A673 (cell line): ENCODE measurements at regions not wholly inside any gene's neighbourhood (a gene's known extent, or its start where the extent isn't known, plus 50 kb on each side); places are given as distances from the start of the nearest gene placed in this dataset.

ENCODE experiments used
- BruUV-seq: library from RNA; stranded (reverse); fragments of 400-500 nt; replicated peaks from 2 replicates; lab custom pipeline; 2021; lab: Mats Ljungman, UMichigan
- CTCF ChIA-PET: fragments of 300-600 bp; sonication (Branson Sonifier 250); formaldehyde crosslinking; loops from one replicate; lab custom pipeline; 2022; ENCODE audit warnings: antibody characterized with exemption; lab: Charles Lee
- POLR2A ChIA-PET: fragments of 300-600 bp; sonication (Branson Sonifier 250); formaldehyde crosslinking; loops from one replicate; lab custom pipeline; 2022; ENCODE audit warnings: antibody characterized with exemption; ENCODE audit not compliant: low non-redundant PET; lab: Charles Lee
- DNase-seq: peaks from one replicate; pipeline ENCODE4 v3.0.0-alpha.2; 2015; ENCODE audit warnings: low spot score
- H3K27ac ChIP-seq: fragments of 200-600 bp; sonication (generic); 2 replicates; pipeline ENCODE4 v1.5.1; 2016; ENCODE audit warnings: mixed run types, low read depth, mild to moderate bottlenecking, mixed read lengths, antibody characterized with exemption, low read length; ENCODE audit not compliant: poor library complexity, severe bottlenecking
- H3K27me3 ChIP-seq: fragments of 200-600 bp; sonication (generic); replicated peaks from 2 replicates; pipeline ENCODE4 v1.6.1; 2017; ENCODE audit warnings: mixed run types, low read depth, mild to moderate bottlenecking, mixed read lengths, antibody characterized with exemption, low read length; ENCODE audit not compliant: insufficient read depth, poor library complexity
- H3K36me3 ChIP-seq: fragments of 200-600 bp; sonication (generic); 2 replicates; pipeline ENCODE4 v1.6.1; 2016; ENCODE audit warnings: mixed run types, mild to moderate bottlenecking, mixed read lengths, antibody characterized with exemption, low read length; ENCODE audit not compliant: insufficient read depth, poor library complexity, severe bottlenecking
- H3K4me1 ChIP-seq: fragments of 200-600 bp; sonication (generic); 2 replicates; pipeline ENCODE4 v1.6.1; 2017; ENCODE audit warnings: mixed run types, mild to moderate bottlenecking, mixed read lengths, antibody characterized with exemption, low read length; ENCODE audit not compliant: insufficient read depth, poor library complexity, severe bottlenecking
- H3K4me3 ChIP-seq: fragments of 200-600 bp; sonication (generic); 2 replicates; pipeline ENCODE4 v1.5.1; 2016; ENCODE audit warnings: low read depth, mixed run types, mild to moderate bottlenecking, mixed read lengths, low read length; ENCODE audit not compliant: poor library complexity, severe bottlenecking
- H3K9me3 ChIP-seq: fragments of 200-600 bp; sonication (generic); 2 replicates; pipeline ENCODE4 v1.6.1; 2016; ENCODE audit warnings: mixed run types, low read depth, mild to moderate bottlenecking, mixed read lengths, antibody characterized with exemption, low read length; ENCODE audit not compliant: poor library complexity, severe bottlenecking
- EZH2 ChIP-seq: fragments of 200-600 bp; sonication (generic); IDR thresholded peaks from 2 replicates; pipeline ENCODE4 v1.6.1; 2017; ENCODE audit warnings: borderline replicate concordance, low read depth, mild to moderate bottlenecking, mixed read lengths, antibody characterized with exemption, low read length; ENCODE audit not compliant: poor library complexity, severe bottlenecking
- intact Hi-C: fragments of 100-400 bp; cut with micrococcal nuclease; formaldehyde crosslinking; loops from one replicate; pipeline ENCODE4 v1.10.0; 2022; ENCODE audit not compliant: unreplicated experiment
- TF ChIP-seq, protein P1 (sequence below): fragments of 300-800, 200-600 bp; sonication (generic); conservative IDR thresholded peaks from 2 replicates; pipeline ENCODE4 v1.5.1; 2017; ENCODE audit warnings: low read depth, mild to moderate bottlenecking, antibody characterized with exemption, low read length, moderate library complexity, mixed read lengths

DNA sequence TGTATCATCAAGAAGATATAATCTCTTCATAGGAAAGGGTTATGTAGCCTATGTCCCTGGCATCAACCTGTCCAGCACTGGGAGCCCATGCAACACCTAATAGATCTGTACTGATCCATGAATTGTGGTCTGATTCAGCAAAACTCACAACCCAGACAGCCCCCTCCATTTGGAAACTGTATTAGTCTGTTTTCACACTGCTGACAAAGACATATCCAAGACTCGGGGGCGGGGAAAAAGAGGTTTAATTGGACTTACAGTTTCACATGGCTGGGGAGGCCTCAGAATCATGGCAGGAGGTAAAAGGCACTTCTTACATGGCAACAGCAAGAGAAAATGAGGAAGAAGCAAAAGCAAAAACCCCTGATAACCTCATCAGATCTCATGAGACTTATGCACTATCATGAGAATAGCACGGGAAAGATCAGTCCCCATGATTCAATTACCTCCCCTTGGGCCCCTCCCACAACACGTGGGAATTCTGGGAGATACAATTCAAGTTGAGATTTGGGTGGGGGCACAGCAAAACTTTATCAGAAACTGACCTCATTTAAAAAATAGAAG, 83.3 kb downstream of the TRIM42 start:
- BruUV-seq, result no TSS peak
- no peaks in the 10 kb centered on the region for H3K9me3 ChIP-seq
- ChIA-PET POLR2A (no interaction called here), CTCF (no interaction called here)
- no peak for TF ChIP-seq EZH2
- TF ChIP-seq, protein P1, sequence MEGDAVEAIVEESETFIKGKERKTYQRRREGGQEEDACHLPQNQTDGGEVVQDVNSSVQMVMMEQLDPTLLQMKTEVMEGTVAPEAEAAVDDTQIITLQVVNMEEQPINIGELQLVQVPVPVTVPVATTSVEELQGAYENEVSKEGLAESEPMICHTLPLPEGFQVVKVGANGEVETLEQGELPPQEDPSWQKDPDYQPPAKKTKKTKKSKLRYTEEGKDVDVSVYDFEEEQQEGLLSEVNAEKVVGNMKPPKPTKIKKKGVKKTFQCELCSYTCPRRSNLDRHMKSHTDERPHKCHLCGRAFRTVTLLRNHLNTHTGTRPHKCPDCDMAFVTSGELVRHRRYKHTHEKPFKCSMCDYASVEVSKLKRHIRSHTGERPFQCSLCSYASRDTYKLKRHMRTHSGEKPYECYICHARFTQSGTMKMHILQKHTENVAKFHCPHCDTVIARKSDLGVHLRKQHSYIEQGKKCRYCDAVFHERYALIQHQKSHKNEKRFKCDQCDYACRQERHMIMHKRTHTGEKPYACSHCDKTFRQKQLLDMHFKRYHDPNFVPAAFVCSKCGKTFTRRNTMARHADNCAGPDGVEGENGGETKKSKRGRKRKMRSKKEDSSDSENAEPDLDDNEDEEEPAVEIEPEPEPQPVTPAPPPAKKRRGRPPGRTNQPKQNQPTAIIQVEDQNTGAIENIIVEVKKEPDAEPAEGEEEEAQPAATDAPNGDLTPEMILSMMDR, result no peak
- H3K36me3 ChIP-seq, result no peaks in the 10 kb centered on the region
- DNase-seq, result no peak
- H3K4me3 ChIP-seq, result no peak overlapping the region
- intact Hi-C loops, result no loop called here
- H3K27ac ChIP-seq, result no peak overlapping the region
- H3K27me3 ChIP-seq, result no peaks in the 10 kb centered on the region
- no peaks in the 10 kb centered on the region for H3K4me1 ChIP-seq

DNA sequence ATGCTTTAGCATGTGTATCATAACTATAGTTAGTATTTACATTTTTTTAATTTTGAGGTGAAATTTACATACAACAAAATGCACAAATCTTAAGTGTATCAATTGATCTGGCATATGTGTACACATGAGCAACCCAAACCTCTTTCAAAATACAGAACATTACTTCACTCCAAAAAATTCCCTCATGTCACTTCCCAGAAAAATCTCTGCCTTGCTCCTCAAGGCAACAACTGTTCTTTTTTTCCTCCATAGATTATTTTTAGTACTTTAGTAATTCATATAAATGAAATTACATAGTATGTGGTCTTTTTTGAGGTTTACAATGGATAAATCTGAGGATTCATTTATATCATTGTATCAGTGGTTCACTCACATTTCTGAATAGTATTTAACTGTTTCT, 84.9 kb downstream of the TRIM42 start:
- no peak for TF ChIP-seq EZH2
- TF ChIP-seq, protein P1, result no peak
- no peak for DNase-seq
- intact Hi-C loops, result no loop called here
- H3K27ac ChIP-seq, result no peak overlapping the region
- H3K4me3 ChIP-seq, result no peak overlapping the region
- no peaks in the 10 kb centered on the region for H3K9me3 ChIP-seq
- no TSS peak for BruUV-seq
- no peaks in the 10 kb centered on the region for H3K36me3 ChIP-seq
- ChIA-PET CTCF (no interaction called here), POLR2A (no interaction called here)
- H3K27me3 ChIP-seq, result no peaks in the 10 kb centered on the region
- H3K4me1 ChIP-seq, result no peaks in the 10 kb centered on the region

DNA sequence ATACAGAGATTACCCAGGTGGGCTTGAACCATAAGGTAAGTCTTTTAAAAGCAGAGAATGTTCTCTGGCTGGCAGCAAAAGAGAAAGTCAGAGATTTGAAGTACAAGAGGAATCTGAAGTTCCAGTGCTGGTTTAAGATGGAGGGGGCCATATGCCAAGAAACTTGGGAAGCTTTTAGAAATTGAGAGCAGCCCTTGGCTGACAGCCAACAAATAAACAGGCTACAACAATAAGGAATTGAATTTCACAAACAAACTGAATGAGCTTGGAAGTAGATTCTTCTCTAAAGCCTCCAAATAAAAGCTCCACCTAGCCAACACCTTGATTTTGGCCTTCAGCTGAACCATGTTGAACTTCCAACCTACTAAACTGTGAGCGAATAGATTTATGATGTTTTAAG, 85.7 kb downstream of the TRIM42 start:
- no peaks in the 10 kb centered on the region for H3K27me3 ChIP-seq
- no TSS peak for BruUV-seq
- ChIA-PET POLR2A (no interaction called here), CTCF (no interaction called here)
- H3K36me3 ChIP-seq, result no peaks in the 10 kb centered on the region
- H3K9me3 ChIP-seq, result no peaks in the 10 kb centered on the region
- no peaks in the 10 kb centered on the region for H3K4me1 ChIP-seq
- H3K4me3 ChIP-seq, result no peak overlapping the region
- TF ChIP-seq, protein P1, result no peak
- no peak for TF ChIP-seq EZH2
- intact Hi-C loops, result no loop called here
- no peak for DNase-seq
- H3K27ac ChIP-seq, result no peak overlapping the region
